B cell (primary cell): ENCODE measurements at regions not wholly inside any gene's neighbourhood (a gene's known extent, or its start where the extent isn't known, plus 50 kb on each side); places are given as distances from the start of the nearest gene placed in this dataset.

Experiments used
- EZH2 ChIP-seq: IDR thresholded peaks from 2 replicates; pipeline ENCODE4 v1.6.1; 2012; ENCODE audit warnings: borderline replicate concordance, low read depth, mild to moderate bottlenecking, moderate library complexity, low read length; ENCODE audit not compliant: insufficient read depth, poor library complexity, severe bottlenecking
- TF ChIP-seq, protein P1 (sequence below): fragments of 200-600 bp; IDR thresholded peaks from one replicate; pipeline ENCODE4 v1.8.0; 2022; ENCODE audit warnings: antibody characterized with exemption, mild to moderate bottlenecking

DNA sequence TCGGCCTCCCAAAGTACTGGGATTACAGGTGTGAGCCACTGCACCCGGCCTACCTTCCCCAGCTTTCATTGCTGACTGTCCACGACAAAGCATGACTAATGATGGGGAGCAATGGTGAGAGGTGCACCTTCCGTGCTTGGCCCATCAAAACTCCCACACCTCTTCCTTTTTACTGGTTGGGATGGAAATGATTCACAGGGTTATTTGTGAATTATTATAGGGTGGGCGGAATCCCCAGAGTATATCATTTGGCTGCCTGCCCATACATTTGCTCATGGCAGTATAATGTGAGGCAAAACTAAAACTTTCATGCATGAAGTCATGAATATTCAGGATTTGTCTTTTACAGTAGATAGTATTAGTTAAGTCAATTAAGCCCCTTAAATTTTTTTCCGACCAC is 334.2 kb upstream of the NETO1 start:
- TF ChIP-seq, protein P1, sequence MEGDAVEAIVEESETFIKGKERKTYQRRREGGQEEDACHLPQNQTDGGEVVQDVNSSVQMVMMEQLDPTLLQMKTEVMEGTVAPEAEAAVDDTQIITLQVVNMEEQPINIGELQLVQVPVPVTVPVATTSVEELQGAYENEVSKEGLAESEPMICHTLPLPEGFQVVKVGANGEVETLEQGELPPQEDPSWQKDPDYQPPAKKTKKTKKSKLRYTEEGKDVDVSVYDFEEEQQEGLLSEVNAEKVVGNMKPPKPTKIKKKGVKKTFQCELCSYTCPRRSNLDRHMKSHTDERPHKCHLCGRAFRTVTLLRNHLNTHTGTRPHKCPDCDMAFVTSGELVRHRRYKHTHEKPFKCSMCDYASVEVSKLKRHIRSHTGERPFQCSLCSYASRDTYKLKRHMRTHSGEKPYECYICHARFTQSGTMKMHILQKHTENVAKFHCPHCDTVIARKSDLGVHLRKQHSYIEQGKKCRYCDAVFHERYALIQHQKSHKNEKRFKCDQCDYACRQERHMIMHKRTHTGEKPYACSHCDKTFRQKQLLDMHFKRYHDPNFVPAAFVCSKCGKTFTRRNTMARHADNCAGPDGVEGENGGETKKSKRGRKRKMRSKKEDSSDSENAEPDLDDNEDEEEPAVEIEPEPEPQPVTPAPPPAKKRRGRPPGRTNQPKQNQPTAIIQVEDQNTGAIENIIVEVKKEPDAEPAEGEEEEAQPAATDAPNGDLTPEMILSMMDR = no peak
- no peak for TF ChIP-seq EZH2
